CD4-positive, alpha-beta T cell treated with Interleukin-6 for 4 hours (primary cell): ENCODE measurements at regions not wholly inside any gene's neighbourhood (a gene's known extent, or its start where the extent isn't known, plus 50 kb on each side); places are given as distances from the start of the nearest gene placed in this dataset.
A peak's percentile ranks its signal among the peaks of the same experiment; 100 is the strongest.

Experiments used
- DNase-seq: peaks from one replicate; pipeline ENCODE4 v3.0.0-alpha.2; 2020; ENCODE audit warnings: mixed read lengths

DNA sequence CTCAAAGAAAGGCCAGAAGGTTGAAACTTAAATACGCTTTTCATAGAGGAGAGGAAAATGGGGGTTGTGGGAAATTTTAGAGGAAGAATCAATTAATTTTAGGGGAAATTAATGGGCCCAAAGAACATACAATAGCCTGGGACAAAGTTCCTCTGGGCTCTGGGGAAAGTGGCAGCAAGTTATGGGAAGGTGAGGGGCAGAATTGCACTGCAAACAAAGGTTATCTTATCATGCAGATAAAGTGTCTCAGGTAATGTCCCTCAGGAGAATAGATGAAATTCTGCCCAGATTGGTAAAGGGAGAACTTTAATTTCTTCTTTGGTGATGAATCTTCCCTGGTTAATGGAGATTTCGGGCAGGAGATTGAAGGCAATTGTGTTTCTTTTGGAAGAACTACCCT, 326.1 kb upstream of the SLC24A2 start:
- DNase-seq, result no peak

DNA sequence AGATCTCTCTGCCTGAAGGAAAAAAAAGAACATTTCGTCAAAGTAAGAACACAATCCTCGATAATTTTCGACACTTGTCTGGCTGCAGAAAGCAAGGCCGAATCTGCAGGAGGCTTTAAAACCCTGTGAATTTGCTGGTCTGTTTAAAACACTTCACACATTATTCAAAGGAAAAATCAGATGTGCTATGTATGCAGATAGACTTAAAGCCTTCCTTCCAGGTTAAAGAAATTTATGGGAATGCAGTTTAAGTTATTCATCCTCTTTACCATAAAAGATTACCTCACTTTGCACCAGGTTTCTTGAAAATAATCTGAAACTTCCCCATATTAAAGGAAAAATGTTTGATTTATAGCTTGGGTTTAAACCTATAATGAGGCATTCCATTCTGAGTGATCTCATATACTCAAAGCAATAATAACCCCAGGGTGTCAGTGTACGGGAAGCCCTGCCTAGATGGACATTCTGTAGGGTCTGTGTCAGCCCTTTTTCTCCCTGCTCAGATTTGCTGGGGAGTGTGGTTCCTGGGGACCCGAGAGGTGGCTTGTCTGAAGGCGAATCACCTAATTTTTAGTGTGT, 323.5 kb upstream of the SLC24A2 start:
- no peak for DNase-seq

DNA sequence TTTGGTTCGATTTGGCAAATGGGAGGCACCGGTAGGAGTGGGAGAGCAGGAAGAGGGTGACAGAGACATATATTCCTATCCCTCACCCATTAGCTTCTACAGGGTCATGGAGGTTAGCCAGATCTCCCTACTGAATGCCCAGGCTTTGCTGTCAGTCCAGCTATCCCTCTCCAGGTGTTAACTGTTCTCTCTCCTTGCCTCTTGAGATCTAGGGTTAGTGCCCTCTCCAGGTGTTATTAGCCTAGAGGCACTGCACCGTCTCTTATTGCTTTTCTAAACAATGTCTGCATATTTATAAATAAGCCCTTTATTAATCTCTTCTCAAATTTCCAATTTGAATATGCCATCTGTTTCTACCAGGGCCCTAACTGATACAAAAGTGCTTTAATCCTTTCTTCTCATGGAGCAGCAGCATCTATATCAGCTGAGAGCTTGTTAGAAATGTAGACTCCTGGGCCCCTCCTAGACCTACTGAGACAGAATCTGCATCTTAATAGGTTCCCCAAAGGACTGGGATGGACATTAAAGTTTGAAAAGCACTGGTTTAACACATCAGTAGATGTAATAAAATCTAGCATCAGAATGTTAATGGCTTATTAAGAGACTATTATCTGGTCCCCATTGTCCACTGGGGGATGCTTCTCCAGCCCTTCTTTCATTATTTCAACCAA, 322.5 kb upstream of the SLC24A2 start:
- no peak for DNase-seq

DNA sequence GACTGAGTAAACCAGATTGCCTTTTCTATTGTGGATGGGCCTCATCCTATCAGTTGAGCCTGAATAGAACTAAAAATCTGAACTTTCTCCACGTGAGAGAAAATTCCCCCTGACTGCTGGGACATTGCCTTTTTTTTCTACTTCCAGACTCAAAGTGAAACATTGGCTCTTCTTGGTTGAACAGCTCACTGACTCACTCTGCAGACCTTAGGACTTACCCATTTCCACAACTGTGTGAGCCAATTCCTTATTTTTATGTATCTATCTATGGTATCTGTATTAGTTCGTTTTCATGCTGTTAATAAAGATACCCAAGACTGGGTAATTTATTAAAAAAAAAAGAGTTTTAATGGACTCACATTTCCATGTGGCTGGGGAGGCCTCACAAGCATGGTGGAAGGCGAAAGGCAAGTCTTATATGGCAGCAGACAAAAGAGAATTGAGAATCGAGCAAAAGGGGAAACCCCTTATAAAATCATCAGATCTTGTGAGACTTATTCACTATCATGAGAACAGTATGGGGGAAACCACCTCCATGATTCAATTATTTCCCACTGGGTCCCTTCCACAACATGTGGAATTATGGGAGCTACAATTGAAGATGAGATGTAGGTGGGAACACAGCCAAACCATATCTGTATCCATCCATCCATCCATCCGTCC, 306.7 kb upstream of the SLC24A2 start:
- no peak for DNase-seq

DNA sequence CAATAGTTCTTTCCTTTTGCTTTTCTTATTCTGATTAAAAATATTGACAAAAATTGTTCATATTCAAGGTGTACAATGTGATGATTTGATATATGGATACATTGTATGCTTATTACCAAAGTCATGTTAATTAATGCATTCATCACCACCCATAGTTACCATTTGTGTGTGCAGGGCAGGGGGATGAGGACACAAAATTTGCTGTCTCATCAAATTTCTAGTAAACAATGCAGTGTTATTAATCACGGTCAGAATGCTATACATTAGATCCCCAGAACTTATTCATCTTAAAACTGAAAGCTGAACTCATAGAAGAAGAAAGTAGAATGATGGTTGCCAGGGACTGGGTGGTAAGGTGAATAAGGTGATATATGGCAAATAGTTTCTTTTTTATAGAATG, 303.7 kb upstream of the SLC24A2 start:
- no peak for DNase-seq

DNA sequence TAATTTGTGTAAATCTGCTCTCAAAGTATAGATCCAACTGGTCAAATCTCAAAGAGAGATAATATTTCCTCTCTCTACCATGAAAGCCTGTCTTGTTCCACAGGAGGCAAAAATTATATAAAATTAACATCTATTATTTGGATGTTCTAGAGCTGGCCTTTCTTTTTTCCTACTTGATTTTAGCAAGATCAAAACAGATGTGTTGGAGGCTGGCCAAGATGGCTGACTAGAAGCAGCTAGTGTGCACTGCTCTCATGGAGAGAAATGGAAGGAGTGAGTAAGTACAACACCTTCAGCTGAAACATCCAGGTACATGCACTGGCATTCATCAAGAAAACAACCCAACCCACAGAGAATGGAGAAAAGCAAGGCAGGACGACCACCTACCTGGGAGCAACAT, 298.6 kb upstream of the SLC24A2 start:
- DNase-seq, result no peak

DNA sequence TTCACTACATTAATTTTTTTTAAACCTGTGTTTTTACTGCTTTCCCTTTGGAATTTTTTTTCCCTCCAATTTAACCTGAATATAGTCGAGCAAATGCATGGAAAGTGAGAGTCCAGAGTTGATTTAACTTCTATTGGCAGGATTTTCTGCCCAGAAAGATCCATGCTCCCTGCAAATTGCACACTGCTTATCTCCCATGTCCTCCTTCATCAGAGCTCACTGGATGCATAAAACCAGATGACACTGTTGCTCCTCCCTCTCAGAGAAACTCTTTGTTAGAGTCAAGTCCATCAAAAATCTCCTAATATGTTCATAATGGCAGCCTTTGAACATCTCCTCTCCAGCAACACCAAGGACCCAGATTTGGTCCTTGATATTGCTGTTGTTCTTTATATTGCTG, 297.0 kb upstream of the SLC24A2 start:
- no peak for DNase-seq

DNA sequence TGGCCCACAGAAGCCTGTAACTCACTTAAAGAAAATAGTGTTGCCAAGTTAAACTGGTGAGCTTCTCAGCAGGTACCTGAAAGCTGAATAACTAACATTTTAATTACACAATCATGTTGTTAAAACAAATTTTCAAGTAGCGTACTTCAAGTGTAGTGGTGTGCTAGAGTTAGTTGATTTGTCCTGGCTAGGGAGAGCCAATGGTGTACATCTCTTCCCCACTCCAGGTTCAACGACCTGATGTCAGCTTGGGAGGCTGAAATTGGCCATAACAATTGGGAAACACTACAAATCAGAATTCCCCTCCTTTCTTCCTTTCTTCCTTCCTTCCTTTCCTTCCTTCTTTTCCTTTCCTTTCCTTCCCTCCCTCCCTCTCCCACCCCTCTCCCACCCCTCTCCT, 295.3 kb upstream of the SLC24A2 start:
- DNase-seq, result no peak

DNA sequence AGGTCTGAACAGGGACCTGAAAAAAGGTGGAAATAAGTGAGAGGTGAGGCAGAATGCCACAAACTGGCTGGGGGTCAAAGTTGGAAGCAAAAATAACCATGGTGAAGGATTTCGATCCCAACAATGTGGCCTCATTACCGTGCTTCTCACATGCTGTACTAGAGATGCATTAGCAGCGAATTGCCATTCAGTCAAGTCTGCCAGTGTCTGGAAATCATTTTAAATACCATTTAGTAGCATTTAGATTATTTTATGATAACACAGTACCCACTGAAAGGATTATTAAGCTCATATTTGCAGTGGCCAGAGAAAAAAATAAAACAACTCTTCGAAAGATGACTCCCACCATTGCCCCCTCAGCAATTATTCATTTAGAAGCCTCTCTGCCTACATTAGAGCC, 294.6 kb upstream of the SLC24A2 start:
- no peak for DNase-seq

DNA sequence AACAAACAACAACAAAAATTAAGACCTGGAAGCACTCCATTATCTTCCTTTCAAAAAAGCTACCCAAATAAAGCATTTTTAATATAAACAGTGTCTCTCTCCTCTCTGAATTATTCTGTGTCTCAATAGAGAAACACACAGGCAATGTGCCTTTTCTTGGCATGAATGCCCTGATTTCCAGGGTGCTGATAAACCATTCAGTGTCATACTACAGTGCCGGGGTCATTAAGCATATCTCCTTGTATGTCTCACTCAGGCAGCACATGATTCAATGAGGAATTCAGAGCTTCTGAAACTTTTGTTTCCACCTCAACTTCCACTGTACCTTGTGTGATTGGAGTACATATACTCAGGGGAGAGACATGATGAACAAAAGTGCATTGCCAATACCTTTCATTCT, 294.0 kb upstream of the SLC24A2 start:
- DNase-seq, result no peak

DNA sequence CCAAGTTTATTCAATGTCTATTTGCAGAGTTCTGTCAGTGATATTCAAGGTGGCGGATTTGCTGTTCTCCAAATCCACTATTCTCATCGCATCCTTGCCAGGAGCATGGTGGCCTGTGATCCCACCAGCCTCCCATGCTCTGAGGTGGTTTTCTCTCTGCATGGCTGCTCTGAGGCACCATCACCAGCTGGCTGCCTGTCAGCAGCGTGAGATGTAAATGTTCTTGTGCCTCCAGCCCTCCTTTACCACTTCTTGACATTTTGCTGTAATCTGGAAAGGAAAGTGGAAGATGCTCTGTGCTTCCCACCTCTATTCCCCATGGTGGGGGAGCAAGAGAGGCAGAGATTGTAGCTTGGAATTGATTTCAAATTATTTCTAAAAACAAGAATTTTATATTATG, 293.6 kb upstream of the SLC24A2 start:
- DNase-seq, result no peak

DNA sequence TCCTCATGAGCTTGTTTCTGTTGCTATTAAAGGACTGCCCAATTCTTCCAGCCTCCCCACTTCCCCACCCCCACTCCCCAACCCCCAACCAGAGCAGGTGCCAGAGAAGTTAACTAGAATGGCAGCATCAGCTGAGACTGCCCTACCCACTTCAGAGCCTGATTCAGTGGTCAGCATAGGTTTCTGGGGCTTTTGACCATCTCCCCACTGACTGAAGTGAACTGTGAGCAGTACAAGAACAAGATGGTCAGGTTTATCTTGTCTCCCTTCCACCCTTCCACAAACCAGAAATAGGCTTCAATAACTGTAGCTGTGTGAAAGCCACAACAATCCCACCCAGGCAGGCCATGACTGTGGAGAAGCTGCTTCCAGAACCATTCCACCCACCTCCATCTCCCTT, 289.4 kb upstream of the SLC24A2 start:
- DNase-seq, result no peak

DNA sequence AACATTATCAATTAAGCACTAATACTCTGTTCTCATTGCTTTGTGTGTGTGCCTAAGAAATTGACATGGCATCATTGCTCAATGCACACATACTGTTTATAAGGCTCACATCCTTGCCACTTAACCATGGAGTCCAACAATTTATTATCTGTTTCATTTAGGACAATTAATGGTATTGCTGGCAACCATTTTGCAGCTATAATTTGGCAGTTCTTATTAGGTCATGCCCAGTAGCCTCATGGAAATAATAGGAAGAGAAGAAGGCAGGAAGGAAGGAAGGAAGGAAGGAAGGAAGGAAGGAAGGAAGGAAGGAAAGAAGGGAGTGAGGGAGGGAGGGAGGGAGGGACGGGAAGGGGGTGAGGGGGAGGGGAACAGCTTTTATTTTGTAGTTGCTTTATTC, 285.5 kb upstream of the SLC24A2 start:
- no peak for DNase-seq

DNA sequence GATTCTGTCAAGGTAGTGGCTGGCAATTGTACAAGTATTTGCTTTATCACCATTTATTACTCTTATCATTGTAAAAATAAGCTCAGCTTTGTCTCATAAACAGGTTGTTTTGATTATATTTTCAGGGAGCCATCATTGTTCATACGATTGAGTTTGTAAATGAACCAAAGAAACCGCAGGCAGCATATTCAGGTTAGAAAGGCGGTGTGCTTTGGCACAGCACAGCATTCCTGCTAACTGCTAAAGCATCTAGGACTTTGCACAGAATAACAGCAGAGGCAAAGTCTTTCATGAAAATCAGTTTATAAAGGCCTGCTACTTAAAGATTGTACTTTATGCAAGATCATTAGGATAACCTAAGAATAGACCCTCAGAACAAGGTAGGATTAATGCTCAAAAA, 281.5 kb upstream of the SLC24A2 start:
- DNase-seq, result no peak

DNA sequence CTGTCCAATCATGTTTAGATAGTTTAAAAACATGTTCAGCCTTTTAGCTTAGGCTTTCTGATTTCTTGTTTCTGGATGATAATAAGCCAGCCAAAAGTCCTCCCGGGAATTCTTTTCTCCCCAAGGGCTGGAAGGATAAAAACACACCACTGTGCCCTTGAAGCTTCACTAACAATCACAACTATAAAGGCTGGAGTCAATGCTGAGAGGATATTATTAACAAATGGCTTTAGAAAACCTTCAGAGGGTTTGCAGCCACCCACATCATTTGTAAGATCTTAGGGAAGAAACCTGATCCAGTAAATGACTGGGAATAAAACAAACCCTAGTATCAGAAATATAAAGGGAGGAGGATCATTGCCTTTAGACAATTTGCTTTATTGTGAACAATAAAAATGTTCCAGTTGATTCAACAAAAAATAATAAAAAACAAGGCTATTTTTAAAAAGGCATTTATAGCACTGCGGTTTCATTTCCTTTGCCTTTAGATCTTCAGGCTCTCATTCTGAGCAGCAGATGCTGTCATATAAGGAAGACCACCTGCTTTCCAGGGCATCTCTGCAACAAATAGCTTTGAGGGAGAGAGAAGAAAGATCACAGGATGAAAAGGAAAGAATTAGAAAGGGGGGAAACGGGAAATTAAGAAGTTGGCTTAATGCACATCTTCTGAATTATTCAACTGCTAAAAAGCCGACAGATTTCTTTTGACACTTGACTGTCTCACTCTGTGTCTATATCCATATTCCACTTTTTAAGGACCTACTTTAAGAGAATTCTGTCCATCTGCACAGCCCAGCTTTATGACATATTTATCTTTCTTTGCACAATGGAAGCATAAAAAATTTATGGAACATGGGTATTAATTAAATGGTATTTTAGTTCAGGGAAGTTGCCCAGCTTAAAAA, 277.2 kb upstream of the SLC24A2 start:
- no peak for DNase-seq

DNA sequence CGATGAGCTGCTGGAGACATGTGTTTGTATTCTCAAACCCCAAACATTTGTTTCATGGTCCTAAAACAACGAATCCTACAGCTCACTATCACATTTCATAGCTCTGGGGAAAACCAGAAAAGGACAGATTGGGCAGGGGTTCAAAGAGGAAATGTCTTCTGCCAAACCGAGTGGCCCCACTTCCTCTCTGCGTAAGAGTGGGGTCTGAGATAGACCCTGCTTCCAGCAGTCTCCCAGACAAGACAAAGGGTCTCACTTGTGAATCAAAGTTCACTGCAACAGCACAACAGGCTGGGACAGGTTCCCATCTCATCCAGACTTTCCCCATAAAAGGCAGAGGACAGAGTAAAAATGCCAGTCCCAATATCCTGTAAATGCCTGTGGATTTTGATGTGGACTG, 276.2 kb upstream of the SLC24A2 start:
- DNase-seq, result no peak

DNA sequence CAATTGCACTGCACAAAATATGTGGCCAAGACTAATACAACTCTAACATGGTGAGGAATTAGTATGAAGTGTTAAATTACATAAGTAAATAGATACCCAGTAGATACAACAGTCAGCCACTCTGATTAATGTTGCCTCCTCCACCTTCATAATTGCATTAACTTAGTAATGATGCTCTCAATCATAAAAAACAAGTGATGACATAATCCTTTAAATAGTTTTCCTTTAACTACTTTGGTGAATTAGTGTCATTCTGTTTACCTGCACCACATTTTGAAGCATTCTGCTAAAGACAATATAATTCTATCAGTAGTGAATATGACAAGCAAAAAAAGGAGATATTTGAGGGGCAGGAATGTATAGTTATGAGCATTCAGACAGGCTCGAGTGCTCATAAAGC, 265.9 kb upstream of the SLC24A2 start:
- no peak for DNase-seq

DNA sequence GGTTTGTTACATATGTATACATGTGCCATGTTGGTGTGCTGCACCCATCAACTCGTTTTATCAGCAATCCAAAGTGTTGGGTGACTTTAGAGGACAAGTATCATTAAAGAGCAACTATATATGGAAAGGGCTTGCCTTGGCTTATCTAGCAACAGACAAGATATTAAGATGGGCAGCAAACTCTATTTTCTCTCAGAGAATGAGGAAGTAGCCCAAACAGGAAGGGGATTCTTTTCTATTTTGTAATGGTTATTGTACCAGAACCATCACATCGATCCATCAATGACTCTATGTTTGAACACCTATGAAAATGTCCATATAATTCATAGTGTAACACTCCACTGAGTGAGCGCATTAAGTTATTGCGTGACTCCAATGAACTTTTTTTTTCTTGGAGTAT, 260.1 kb upstream of the SLC24A2 start:
- DNase-seq, result no peak

DNA sequence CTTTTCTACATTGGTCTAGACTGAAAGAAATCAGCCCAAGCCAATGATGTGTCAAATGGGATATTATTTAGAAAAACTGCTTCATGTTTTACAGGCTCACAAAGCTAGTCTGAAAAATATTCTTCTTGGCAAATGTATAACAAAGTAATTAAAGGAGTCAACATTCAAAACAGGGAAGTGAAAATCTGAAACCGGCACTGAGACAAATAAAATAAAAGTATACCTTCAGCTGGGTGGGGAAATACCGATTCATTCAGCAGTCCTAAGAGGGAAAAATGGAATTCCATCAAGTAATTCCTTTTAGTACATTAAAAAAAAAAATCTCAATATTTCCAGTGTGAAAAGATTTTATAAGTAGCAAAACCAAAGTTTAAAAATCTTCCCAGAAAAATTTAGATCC, 259.6 kb upstream of the SLC24A2 start:
- DNase-seq, result no peak

DNA sequence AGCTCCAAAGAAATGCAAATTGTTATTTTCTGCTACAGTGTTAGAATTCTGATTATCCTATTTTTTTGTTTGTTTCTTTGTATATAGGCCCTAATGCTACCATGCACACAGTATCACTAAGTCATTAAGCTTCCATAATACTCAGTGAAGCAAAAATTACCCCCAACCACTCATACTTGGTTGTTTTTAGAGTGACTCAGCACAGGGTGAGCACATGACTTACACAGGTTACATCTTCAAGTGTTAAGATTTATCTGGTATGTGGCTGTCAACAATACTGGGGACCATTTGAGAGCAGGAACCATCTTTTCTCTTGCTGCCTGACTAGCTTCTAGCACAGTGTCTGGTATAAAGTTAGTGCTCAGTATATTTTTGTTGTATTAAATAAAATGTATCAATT, 255.8 kb upstream of the SLC24A2 start:
- DNase-seq, result no peak

DNA sequence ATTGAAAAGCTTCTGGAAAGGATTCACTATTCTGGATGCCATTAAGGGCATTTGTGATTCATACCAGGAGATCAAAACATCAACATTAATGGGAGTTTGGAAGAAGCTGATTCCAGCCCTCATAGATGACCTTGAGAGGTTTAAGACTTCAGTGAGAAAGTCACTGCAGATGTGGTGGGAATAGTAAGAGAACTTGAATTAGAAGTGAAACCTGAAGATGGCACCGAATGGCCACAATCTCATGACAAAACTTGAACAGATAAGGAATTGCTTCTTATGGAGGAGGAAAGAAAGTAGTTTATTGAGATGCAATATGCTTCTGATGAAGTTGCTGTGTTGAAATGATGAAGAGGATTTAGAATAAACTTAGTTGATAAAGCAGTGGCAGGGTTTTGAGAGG, 254.6 kb upstream of the SLC24A2 start:
- no peak for DNase-seq

DNA sequence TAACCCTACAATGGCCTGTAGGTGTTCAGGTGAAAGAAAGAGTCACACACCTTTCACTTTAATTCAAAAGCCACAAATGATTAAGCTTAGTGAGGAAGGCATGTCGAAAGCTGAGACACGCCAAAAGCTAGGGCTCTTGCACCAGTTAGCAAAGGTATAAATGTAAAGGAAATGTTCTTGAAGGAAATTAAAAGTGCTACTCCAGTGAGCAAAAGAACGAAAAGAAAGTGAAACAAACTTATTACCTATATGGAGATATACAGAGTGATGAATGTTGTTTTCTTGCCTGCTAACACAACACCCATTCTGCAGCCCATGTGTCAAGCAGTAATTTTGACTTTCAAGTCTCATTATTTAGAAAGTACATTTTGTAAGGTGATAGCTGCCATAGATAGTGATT, 254.2 kb upstream of the SLC24A2 start:
- DNase-seq, result peak; percentile 29

DNA sequence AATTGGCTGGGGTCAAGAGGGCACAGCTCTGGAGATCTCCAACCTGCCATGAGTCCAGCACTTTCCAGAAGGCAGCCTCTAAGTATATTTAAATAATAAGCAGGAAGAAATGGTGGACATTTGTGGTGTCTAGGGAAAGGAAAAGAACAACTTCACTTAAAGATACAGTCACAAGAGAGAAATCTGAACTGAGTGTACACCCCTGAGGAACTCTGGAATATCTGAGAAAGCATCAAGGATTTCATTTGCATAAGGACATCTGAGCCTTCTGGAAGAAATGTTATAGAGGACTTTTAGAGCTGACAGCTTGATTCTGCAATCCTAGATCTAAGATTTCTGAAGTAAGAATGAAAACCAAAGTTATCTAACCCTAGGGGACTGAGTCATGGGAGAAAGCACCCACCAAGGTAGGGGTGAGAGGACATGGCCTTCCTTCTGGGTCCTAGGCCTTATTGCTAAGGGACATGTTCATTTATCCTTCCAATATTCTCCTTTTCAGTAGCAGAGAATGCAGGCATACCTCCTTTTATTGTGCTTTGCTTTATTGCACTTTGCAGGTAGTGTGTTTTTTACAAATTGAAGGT, 253.4 kb upstream of the SLC24A2 start:
- DNase-seq, result no peak
